Endothelial cell of umbilical vein (primary cell): ENCODE measurements at regions not wholly inside any gene's neighbourhood (a gene's known extent, or its start where the extent isn't known, plus 50 kb on each side); places are given as distances from the start of the nearest gene placed in this dataset.

Source experiments
- BruUV-seq: library from RNA; stranded (reverse); fragments of 400-500 nt; replicated peaks from 2 replicates; lab custom pipeline; 2021; lab: Mats Ljungman, UMichigan
- CTCF ChIA-PET: fragments of 300-600, 350-600 bp; sonication (Branson Sonifier 250); formaldehyde crosslinking; loops from one replicate; lab custom pipeline; 2021; ENCODE audit warnings: antibody characterized with exemption, inconsistent platforms; lab: Charles Lee
- POLR2A ChIA-PET: fragments of 300-600, 350-600 bp; sonication (Branson Sonifier 250); formaldehyde crosslinking; loops from one replicate; lab custom pipeline; 2021; ENCODE audit warnings: antibody characterized with exemption, inconsistent platforms; lab: Charles Lee
- DNase-seq: peaks from one replicate; pipeline ENCODE4 v3.0.0-alpha.2; 2011; ENCODE audit warnings: low read depth, low spot score
- FAIRE-seq: peaks from 2 replicates; lab custom pipeline; 2011; peaks lifted over from hg19 to GRCh38; lab: Jason Lieb, UNC
- H2AFZ ChIP-seq: 2 replicates; pipeline ENCODE4 v1.6.0; 2012; ENCODE audit warnings: low read depth, low read length, control low read depth, inconsistent platforms
- H3K27ac ChIP-seq: 2 replicates; pipeline ENCODE4 v1.5.1; 2011; ENCODE audit warnings: low read depth, mild to moderate bottlenecking, control low read depth, low read length, moderate library complexity; ENCODE audit not compliant: insufficient read depth
- H3K27me3 ChIP-seq, 2 experiments: 2 replicates each; pipeline versions ENCODE4 v1.6.0 to v1.6.1; 2011; ENCODE audit warnings: low read length in 2 of 2, mixed read lengths in 1 of 2; ENCODE audit not compliant: control insufficient read depth in 2 of 2, insufficient read depth in 2 of 2
- H3K36me3 ChIP-seq, 2 experiments: 2 replicates in 1 of 2; 3 replicates in 1 of 2; pipeline ENCODE4 v1.5.1; 2011; ENCODE audit warnings: low read length in 2 of 2, mild to moderate bottlenecking in 1 of 2, moderate library complexity in 1 of 2; ENCODE audit not compliant: control insufficient read depth in 2 of 2, insufficient read depth in 2 of 2; ENCODE audit errors: extremely low read depth in 1 of 2
- H3K4me1 ChIP-seq: 3 replicates; pipeline ENCODE4 v1.5.1; 2011; ENCODE audit warnings: mild to moderate bottlenecking, low read length; ENCODE audit not compliant: control insufficient read depth, insufficient read depth; ENCODE audit errors: extremely low read depth
- H3K4me2 ChIP-seq: 2 replicates; pipeline ENCODE4 v1.6.1; 2011; ENCODE audit warnings: low read length, control low read depth, mixed read lengths; ENCODE audit not compliant: insufficient read depth
- H3K4me3 ChIP-seq, 3 experiments: fragments of 200-600 bp in 1 of 3; sonication (generic), shearing (Covaris generic) in 1 of 3; replicated peaks in 1 of 3; 2 replicates each; pipeline ENCODE4 v1.5.1; 2011 to 2016; ENCODE audit warnings: control low read depth in 3 of 3, low read length in 3 of 3, mild to moderate bottlenecking in 2 of 3, inconsistent platforms in 1 of 3, low read depth in 1 of 3, moderate library complexity in 1 of 3; ENCODE audit not compliant: insufficient read depth in 1 of 3
- H3K79me2 ChIP-seq: 2 replicates; pipeline ENCODE4 v1.6.0; 2012; ENCODE audit warnings: low read length, inconsistent platforms; ENCODE audit not compliant: control insufficient read depth, insufficient read depth
- H3K9ac ChIP-seq: replicated peaks from 2 replicates; pipeline ENCODE3; 2011; ENCODE audit warnings: low read length, control low read depth; ENCODE audit not compliant: insufficient read depth; ENCODE audit errors: extremely low read depth
- H3K9me1 ChIP-seq: replicated peaks from 3 replicates; pipeline ENCODE4 v1.6.0; 2011; ENCODE audit warnings: mild to moderate bottlenecking, low read length; ENCODE audit not compliant: control insufficient read depth, insufficient read depth; ENCODE audit errors: extremely low read depth
- H3K9me3 ChIP-seq: replicated peaks from 2 replicates; pipeline ENCODE4 v1.5.1; 2012; ENCODE audit warnings: low read length, inconsistent platforms; ENCODE audit not compliant: control insufficient read depth, insufficient read depth
- H4K20me1 ChIP-seq: replicated peaks from 2 replicates; pipeline ENCODE3; 2011; ENCODE audit warnings: mild to moderate bottlenecking, low read length; ENCODE audit not compliant: control insufficient read depth, insufficient read depth; ENCODE audit errors: extremely low read depth
- CTCF ChIP-seq, 2 donors: IDR thresholded peaks; 1 replicate in 1 of 2; 2 replicates in 1 of 2; pipeline ENCODE4 v1.5.1; 2011; ENCODE audit warnings: low read length in 2 of 2, mild to moderate bottlenecking in 2 of 2, moderate library complexity in 2 of 2, control low read depth in 1 of 2, inconsistent platforms in 1 of 2, low read depth in 1 of 2; ENCODE audit not compliant: insufficient read depth in 1 of 2; ENCODE audit errors: extremely low read depth in 1 of 2
- EZH2 ChIP-seq: IDR thresholded peaks from 2 replicates; pipeline ENCODE4 v1.6.1; 2012; ENCODE audit warnings: borderline replicate concordance, low read depth, mild to moderate bottlenecking, moderate library complexity, low read length, inconsistent platforms; ENCODE audit not compliant: severe bottlenecking
- FOS ChIP-seq: IDR thresholded peaks from 2 replicates; pipeline ENCODE4 v1.6.1; 2011; ENCODE audit warnings: mild to moderate bottlenecking, low read length, moderate library complexity, borderline replicate concordance; ENCODE audit not compliant: insufficient read depth
- GATA2 ChIP-seq: IDR thresholded peaks from 2 replicates; pipeline ENCODE4 v1.7.0; 2011; ENCODE audit warnings: low read depth, mild to moderate bottlenecking, moderate library complexity, mixed read lengths, low read length; ENCODE audit not compliant: insufficient read length, insufficient read depth
- JUN ChIP-seq: IDR thresholded peaks from 2 replicates; pipeline ENCODE4 v1.6.1; 2011; ENCODE audit warnings: borderline replicate concordance, low read depth; ENCODE audit not compliant: insufficient read length, insufficient read depth
- MYC ChIP-seq: IDR thresholded peaks from one replicate; pipeline ENCODE4 v1.6.1; 2011; ENCODE audit warnings: mild to moderate bottlenecking, low read depth, low read length
- POLR2A ChIP-seq: IDR thresholded peaks from 2 replicates; pipeline ENCODE4 v1.6.1; 2012; ENCODE audit warnings: low read depth, mild to moderate bottlenecking, control low read depth, low read length
- POLR2AphosphoS5 ChIP-seq: IDR thresholded peaks from 2 replicates; pipeline ENCODE4 v1.6.1; 2012; ENCODE audit warnings: low read depth, mild to moderate bottlenecking, control low read depth, low read length, moderate library complexity; ENCODE audit not compliant: insufficient read depth
- dilution Hi-C: fragments of 300-500 bp; cut with MboI; formaldehyde crosslinking; loops from one replicate; pipeline ENCODE4 v1.15.0; 2019; ENCODE audit warnings: low sequenced_read_pairs; ENCODE audit not compliant: extremely low pct_ligation_motif_present
- intact Hi-C: fragments of 100-400 bp; cut with micrococcal nuclease; formaldehyde crosslinking; loops from one replicate; pipeline ENCODE4 v1.10.0; 2022
- TF ChIP-seq, protein P1 (sequence below): IDR thresholded peaks from 2 replicates; pipeline ENCODE4 v1.6.1; 2011; ENCODE audit not compliant: insufficient read depth, insufficient read length

- peaks cover 3% of the 10 kb centered on the region for H3K4me1 ChIP-seq
- TF ChIP-seq EZH2 (no peak), FOS (no peak), GATA2 (no peak), MYC (no peak), POLR2AphosphoS5 (no peak), JUN (no peak), POLR2A (no peak), CTCF (IDR thresholded peaks at IDR 0.05; ENCODE audit: extremely low read depth in 1 of 2, insufficient read depth in 1 of 2, low read depth in 1 of 2, low read length in 2 of 2) (no peak)
- TF ChIP-seq, protein P1, sequence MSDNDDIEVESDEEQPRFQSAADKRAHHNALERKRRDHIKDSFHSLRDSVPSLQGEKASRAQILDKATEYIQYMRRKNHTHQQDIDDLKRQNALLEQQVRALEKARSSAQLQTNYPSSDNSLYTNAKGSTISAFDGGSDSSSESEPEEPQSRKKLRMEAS: no peak
- ChIA-PET POLR2A (no interaction called here), CTCF (no interaction called here)
- no peak overlapping the region for H3K27ac ChIP-seq
- H3K9ac ChIP-seq: no peak overlapping the region
- H2AFZ ChIP-seq: no peak overlapping the region
- H3K4me3 ChIP-seq: no peak overlapping the region
- no peak overlapping the region for H3K4me2 ChIP-seq
- no peaks in the 10 kb centered on the region for H4K20me1 ChIP-seq
- no peaks in the 10 kb centered on the region for H3K9me1 ChIP-seq
- no peaks in the 10 kb centered on the region for H3K36me3 ChIP-seq
- dilution Hi-C loops (no loop called here), intact Hi-C loops (loop anchor here (2.0 kb wide), 1 partner anchor 21 kb away; no protein-coding TSS in a partner anchor)
- FAIRE-seq: no peak
- no peaks in the 10 kb centered on the region for H3K9me3 ChIP-seq
- H3K27me3 ChIP-seq: no peaks in the 10 kb centered on the region
- no TSS peak for BruUV-seq
- no peaks in the 10 kb centered on the region for H3K79me2 ChIP-seq
- no peak for DNase-seq
Measured at GRCh38 chr1:218845589-218845988, 328.1 kb upstream of the LYPLAL1 start.
